Astrocyte of the spinal cord (primary cell): ENCODE measurements at regions not wholly inside any gene's neighbourhood (a gene's known extent, or its start where the extent isn't known, plus 50 kb on each side); places are given as distances from the start of the nearest gene placed in this dataset.

Experiments
- DNase-seq: peaks from one replicate; pipeline ENCODE4 v3.0.0; 2011; ENCODE audit warnings: low read depth, low spot score
- H3K4me3 ChIP-seq: 2 replicates; pipeline ENCODE4 v1.5.1; 2011; ENCODE audit warnings: low read depth, mild to moderate bottlenecking, low read length, moderate library complexity
- CTCF ChIP-seq: IDR thresholded peaks from 2 replicates; pipeline ENCODE4 v1.5.1; 2012; ENCODE audit warnings: low read depth, mild to moderate bottlenecking, low read length, inconsistent platforms
- in situ Hi-C: cut with HindIII; loops from 2 replicates; pipeline ENCODE4 v1.10.0; 2017; ENCODE audit warnings: low sequenced_read_pairs

- in situ Hi-C loops, result no loop called here
- no peak for TF ChIP-seq CTCF
- H3K4me3 ChIP-seq, result no peak overlapping the region
- no peak for DNase-seq
These were observed 66.2 kb upstream of the XCR1 start for GRCh38 chr3:46093327-46093942.

- H3K4me3 ChIP-seq, result no peak overlapping the region
- in situ Hi-C loops, result no loop called here
- TF ChIP-seq CTCF, result no peak
- no peak for DNase-seq
These were observed 65.4 kb upstream of the XCR1 start for GRCh38 chr3:46092702-46093080.

DNA sequence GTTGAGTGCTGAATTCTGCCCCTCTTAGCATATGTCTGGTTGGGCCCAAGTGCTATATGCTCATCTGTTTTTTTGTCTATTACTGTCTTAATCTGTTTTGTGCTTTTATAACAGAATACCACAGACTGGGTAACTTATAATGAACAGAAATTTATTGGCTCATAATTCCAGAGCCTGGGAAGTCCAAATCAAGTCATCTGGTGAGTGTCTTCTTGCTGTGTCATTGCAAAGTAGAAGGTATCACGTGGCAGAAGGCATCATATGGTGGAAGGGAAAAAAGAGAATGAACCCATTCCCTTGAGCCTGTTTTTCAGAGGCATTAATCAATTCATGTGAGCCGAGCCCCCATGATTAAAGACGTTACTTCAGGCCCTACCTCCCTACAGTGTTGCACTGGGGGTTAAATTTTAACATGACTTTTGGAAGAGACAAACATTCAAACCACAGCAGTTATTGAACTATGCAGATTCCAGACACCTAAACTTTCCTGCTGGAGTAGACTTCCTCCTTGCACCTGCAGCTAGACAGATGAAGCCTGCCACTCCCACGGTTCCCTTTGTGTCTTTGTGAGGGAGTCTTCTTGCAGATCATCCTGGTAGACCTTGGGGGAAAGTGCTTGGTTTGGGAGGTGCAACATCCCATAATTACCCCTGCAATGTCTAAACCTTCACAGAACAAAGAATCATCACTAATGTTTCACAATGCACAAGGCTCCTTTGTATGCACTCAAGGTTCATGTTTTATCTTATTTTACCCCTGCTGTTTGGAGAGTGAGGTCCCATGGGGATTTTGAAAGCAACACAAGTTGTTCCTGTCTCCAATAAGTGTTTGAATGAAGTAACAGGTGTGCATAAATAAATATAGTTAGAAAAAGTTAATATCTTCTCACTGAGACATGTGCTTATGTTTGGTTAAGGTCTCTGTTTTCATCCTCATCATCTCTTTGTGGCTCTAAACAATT is 64.7 kb upstream of the XCR1 start:
- H3K4me3 ChIP-seq, result no peak overlapping the region
- in situ Hi-C loops, result no loop called here
- no peak for DNase-seq
- TF ChIP-seq CTCF, result no peak

DNA sequence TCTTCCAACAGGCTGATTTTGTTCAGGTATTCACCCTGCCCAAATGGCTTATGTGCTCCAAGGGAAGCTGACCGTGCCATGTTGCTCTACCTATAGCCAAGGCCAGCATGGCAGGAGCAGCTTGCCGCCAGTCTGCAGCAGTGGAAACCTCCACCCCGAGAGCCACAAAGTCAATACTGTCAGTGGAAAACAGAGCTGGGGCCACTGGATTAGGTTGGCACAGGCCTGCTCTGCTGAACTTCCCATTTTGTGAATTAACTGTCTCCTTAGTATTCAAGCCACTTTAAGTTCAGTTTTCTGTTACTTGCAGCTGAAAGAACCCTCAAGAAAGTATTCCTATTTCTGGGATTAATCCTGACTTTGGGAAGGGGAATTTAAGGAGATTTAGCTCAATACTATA is 63.8 kb upstream of the XCR1 start:
- TF ChIP-seq CTCF, result no peak
- in situ Hi-C loops, result no loop called here

DNA sequence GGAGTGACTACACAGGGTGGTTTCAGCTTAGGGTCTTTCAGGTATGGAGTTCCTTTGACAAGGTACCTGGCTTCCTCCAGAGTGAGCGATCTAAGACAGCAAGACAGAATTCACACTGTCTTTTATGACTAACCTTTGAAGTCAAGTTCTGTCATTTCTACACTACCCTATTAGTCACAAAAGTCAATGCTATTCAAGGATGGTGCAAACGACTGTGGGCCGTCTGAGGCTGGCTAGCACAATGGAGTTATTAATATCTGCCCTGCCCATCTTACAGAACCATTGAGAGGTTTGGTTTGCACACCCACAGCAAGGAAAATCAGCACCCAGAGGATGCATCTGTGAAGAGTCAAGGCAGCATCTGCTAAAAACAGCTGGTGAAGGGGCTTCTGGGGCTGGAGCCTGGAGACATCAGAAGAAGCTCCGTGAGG is 62.9 kb upstream of the XCR1 start:
- in situ Hi-C loops, result no loop called here
- no peak for TF ChIP-seq CTCF
- DNase-seq, result no peak
- no peak overlapping the region for H3K4me3 ChIP-seq

More for the DNA sequence above, 63.8 kb upstream of the XCR1 start:
- no peak overlapping the region for H3K4me3 ChIP-seq
- no peak for DNase-seq

DNA sequence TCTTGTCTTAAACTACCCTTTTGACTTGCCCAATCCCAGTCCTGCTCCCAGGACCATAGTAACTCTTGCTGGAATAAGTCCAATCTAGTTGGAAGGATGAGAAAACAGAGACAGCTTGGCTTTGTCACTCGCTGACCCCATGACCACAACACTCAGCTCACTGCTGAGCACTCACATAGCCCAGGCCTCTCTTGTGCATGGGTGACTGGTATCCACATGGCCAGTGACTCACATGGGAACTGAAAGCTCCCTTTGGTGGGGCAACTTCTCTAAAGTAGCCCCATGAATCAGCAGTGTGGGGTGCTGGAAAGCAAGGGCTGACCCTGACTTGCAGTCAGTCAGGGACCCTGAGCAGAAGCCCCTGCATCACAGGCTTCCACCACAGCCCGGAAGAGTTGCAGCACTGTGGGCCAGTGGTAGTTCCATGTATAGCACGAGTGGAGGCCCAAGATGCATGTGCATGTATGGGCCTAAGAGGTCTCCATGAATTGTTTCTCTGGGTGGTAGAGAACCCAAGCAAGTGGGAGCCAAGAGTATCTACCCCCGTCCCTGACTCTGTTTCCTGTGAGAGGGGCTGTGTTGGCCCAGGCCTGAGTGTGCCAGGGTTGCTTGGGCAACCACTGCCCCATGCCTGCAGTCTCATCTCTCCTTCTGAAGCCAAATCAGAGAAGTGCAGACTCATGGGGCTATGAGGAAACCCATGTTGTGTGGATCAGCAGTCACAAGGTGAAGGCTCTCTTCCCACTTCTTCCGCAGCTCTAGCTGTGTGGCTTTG is 62.1 kb upstream of the XCR1 start:
- H3K4me3 ChIP-seq, result no peak overlapping the region
- peak; percentile 71 for DNase-seq
- in situ Hi-C loops, result no loop called here
- no peak for TF ChIP-seq CTCF
